Ishikawa (cell line): ENCODE measurements at regions not wholly inside any gene's neighbourhood (a gene's known extent, or its start where the extent isn't known, plus 50 kb on each side); places are given as distances from the start of the nearest gene placed in this dataset.

Experiments used
- CEBPB ChIP-seq: IDR thresholded peaks from 2 replicates; pipeline ENCODE4 v1.6.1; 2012
- CREB1 ChIP-seq: IDR thresholded peaks from 2 replicates; pipeline ENCODE4 v1.6.1; 2012; ENCODE audit warnings: low read depth
- EGR1 ChIP-seq: IDR thresholded peaks from 2 replicates; pipeline ENCODE4 v1.6.1; 2012
- EP300 ChIP-seq: IDR thresholded peaks from 2 replicates; pipeline ENCODE4 v1.6.1; 2012; ENCODE audit warnings: borderline replicate concordance
- FOXM1 ChIP-seq: IDR thresholded peaks from 2 replicates; pipeline ENCODE4 v1.6.1; 2012; ENCODE audit warnings: low read depth, borderline replicate concordance
- MAX ChIP-seq: IDR thresholded peaks from 2 replicates; pipeline ENCODE4 v1.6.1; 2012
- RAD21 ChIP-seq: IDR thresholded peaks from 2 replicates; pipeline ENCODE4 v1.6.1; 2012; ENCODE audit warnings: low read depth
- REST ChIP-seq: IDR thresholded peaks from 2 replicates; pipeline ENCODE4 v1.6.1; 2012; ENCODE audit warnings: low read depth, mild to moderate bottlenecking
- TAF1 ChIP-seq: IDR thresholded peaks from 2 replicates; pipeline ENCODE4 v1.6.1; 2012; ENCODE audit warnings: low read depth, mild to moderate bottlenecking
- TCF12 ChIP-seq: IDR thresholded peaks from 2 replicates; pipeline ENCODE4 v1.6.1; 2012; ENCODE audit warnings: low read depth
- TEAD4 ChIP-seq: IDR thresholded peaks from 2 replicates; pipeline ENCODE4 v1.6.1; 2012
- USF1 ChIP-seq: IDR thresholded peaks from 2 replicates; pipeline ENCODE4 v1.6.1; 2012
- YY1 ChIP-seq: IDR thresholded peaks from 2 replicates; pipeline ENCODE4 v1.6.1; 2012; ENCODE audit warnings: low read depth

- TF ChIP-seq FOXM1 (no peak), EP300 (no peak), CEBPB (no peak), CREB1 (no peak), TCF12 (no peak), RAD21 (no peak), TAF1 (no peak), USF1 (no peak), MAX (no peak), EGR1 (no peak), REST (no peak), TEAD4 (no peak), YY1 (no peak)
These were observed 171.6 kb upstream of the SETBP1 start for GRCh38 chr18:44509048-44509447.
